ENCODE measurements at regions not wholly inside any gene's neighbourhood (a gene's known extent, or its start where the extent isn't known, plus 50 kb on each side); places are given as distances from the start of the nearest gene placed in this dataset.
A peak's percentile ranks its signal among the peaks of the same experiment; 100 is the strongest.

- no peak for TF ChIP-seq ETS1 (IDR thresholded peaks at IDR 0.05)
- no peak for TF ChIP-seq CTCF (conservative IDR thresholded peaks at IDR 0.05; ENCODE audit: low read depth in 2 of 2)
- no peak for TF ChIP-seq ZNF331 (CRISPR knock-in tag; IDR thresholded peaks at IDR 0.05; ENCODE audit: low read depth)
- no peak for TF ChIP-seq POLR2AphosphoS5 (IDR thresholded peaks at IDR 0.05; ENCODE audit: low read depth)
- no peak for TF ChIP-seq EZH2 (IDR thresholded peaks at IDR 0.05; ENCODE audit: low read depth, unreplicated experiment)
- no peak for TF ChIP-seq JUNB (IDR thresholded peaks at IDR 0.05; ENCODE audit: unreplicated experiment)
Observed at GRCh38 chr17:53141731-53142130, 681.0 kb upstream of the KIF2B start (continued).

- Histone ChIP-seq H4K20me1 (replicated peaks; ENCODE audit: insufficient read depth) (no peaks in the 10 kb centered on the region), H3K4me1 (ENCODE audit: insufficient read depth) (peaks cover 20% of the 10 kb centered on the region), H3K36me3 (ENCODE audit: insufficient read depth) (no peaks in the 10 kb centered on the region), H3K27me3 (ENCODE audit: insufficient read depth) (no peaks in the 10 kb centered on the region), H2AFZ (no peak overlapping the region), H3F3A (replicated peaks; ENCODE audit: low read depth) (no peaks in the 10 kb centered on the region), H3K79me2 (replicated peaks; ENCODE audit: insufficient read depth) (no peaks in the 10 kb centered on the region), H3K4me2 (no peak overlapping the region), H3K4me3 (no peak overlapping the region), H3K27ac (ENCODE audit: low read depth) (no peak overlapping the region), H3K9me2 (ENCODE audit: insufficient read depth) (no peaks in the 10 kb centered on the region)
- no peak for ATAC-seq
- Mint-ChIP-seq H3K27ac (peak overlapping the region; percentile 4; the same call in 1 of the 2 replicates), H3K27me3 (ENCODE audit: insufficient read depth, low read depth, poor library complexity) (no peaks in the 10 kb centered on the region), H3K36me3 (ENCODE audit: low read depth) (no peaks in the 10 kb centered on the region), H3K4me3 (no peak overlapping the region), H3K4me1 (peaks cover 24% of the 10 kb centered on the region), H3K9me3 (no peaks in the 10 kb centered on the region)
- DNase-seq (ENCODE audit: low spot score), result no peak
- no peak for TF ChIP-seq ZNF114 (CRISPR knock-in tag; IDR thresholded peaks at IDR 0.05)
- no peak for TF ChIP-seq JUNB (IDR thresholded peaks at IDR 0.05; ENCODE audit: unreplicated experiment)
- no peak for TF ChIP-seq STAT1 (IDR thresholded peaks at IDR 0.05; ENCODE audit: unreplicated experiment)
- no peak for TF ChIP-seq EZH2 (IDR thresholded peaks at IDR 0.05; ENCODE audit: low read depth, unreplicated experiment)
- no peak for TF ChIP-seq REST (IDR thresholded peaks at IDR 0.05; ENCODE audit: unreplicated experiment)
- TF ChIP-seq CTCF (conservative IDR thresholded peaks at IDR 0.05; ENCODE audit: low read depth in 2 of 2), result no peak
- TF ChIP-seq, protein P1, sequence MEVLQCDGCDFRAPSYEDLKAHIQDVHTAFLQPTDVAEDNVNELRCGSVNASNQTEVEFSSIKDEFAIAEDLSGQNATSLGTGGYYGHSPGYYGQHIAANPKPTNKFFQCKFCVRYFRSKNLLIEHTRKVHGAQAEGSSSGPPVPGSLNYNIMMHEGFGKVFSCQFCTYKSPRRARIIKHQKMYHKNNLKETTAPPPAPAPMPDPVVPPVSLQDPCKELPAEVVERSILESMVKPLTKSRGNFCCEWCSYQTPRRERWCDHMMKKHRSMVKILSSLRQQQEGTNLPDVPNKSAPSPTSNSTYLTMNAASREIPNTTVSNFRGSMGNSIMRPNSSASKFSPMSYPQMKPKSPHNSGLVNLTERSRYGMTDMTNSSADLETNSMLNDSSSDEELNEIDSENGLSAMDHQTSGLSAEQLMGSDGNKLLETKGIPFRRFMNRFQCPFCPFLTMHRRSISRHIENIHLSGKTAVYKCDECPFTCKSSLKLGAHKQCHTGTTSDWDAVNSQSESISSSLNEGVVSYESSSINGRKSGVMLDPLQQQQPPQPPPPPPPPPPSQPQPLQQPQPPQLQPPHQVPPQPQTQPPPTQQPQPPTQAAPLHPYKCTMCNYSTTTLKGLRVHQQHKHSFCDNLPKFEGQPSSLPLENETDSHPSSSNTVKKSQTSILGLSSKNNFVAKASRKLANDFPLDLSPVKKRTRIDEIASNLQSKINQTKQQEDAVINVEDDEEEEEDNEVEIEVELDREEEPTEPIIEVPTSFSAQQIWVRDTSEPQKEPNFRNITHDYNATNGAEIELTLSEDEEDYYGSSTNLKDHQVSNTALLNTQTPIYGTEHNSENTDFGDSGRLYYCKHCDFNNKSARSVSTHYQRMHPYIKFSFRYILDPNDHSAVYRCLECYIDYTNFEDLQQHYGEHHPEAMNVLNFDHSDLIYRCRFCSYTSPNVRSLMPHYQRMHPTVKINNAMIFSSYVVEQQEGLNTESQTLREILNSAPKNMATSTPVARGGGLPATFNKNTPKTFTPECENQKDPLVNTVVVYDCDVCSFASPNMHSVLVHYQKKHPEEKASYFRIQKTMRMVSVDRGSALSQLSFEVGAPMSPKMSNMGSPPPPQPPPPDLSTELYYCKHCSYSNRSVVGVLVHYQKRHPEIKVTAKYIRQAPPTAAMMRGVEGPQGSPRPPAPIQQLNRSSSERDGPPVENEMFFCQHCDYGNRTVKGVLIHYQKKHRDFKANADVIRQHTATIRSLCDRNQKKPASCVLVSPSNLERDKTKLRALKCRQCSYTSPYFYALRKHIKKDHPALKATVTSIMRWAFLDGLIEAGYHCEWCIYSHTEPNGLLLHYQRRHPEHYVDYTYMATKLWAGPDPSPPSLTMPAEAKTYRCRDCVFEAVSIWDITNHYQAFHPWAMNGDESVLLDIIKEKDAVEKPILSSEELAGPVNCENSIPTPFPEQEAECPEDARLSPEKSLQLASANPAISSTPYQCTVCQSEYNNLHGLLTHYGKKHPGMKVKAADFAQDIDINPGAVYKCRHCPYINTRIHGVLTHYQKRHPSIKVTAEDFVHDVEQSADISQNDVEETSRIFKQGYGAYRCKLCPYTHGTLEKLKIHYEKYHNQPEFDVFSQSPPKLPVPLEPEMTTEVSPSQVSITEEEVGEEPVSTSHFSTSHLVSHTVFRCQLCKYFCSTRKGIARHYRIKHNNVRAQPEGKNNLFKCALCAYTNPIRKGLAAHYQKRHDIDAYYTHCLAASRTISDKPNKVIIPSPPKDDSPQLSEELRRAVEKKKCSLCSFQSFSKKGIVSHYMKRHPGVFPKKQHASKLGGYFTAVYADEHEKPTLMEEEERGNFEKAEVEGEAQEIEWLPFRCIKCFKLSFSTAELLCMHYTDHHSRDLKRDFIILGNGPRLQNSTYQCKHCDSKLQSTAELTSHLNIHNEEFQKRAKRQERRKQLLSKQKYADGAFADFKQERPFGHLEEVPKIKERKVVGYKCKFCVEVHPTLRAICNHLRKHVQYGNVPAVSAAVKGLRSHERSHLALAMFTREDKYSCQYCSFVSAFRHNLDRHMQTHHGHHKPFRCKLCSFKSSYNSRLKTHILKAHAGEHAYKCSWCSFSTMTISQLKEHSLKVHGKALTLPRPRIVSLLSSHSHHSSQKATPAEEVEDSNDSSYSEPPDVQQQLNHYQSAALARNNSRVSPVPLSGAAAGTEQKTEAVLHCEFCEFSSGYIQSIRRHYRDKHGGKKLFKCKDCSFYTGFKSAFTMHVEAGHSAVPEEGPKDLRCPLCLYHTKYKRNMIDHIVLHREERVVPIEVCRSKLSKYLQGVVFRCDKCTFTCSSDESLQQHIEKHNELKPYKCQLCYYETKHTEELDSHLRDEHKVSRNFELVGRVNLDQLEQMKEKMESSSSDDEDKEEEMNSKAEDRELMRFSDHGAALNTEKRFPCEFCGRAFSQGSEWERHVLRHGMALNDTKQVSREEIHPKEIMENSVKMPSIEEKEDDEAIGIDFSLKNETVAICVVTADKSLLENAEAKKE (CRISPR knock-in tag; IDR thresholded peaks at IDR 0.05), result no peak
- TF ChIP-seq ZNF331 (CRISPR knock-in tag; IDR thresholded peaks at IDR 0.05; ENCODE audit: low read depth), result no peak
Observed at GRCh38 chr17:53141280-53141679, 681.4 kb upstream of the KIF2B start.

Data from GM23338 (cell line).